Activated B cell treated with CpG ODN at 0.5 μM for 24 hours (primary cell): ENCODE measurements at regions not wholly inside any gene's neighbourhood (a gene's known extent, or its start where the extent isn't known, plus 50 kb on each side); places are given as distances from the start of the nearest gene placed in this dataset.

Source experiments
- ATAC-seq: fragments of 200-7000 bp; cut with Tn5 transposase; one replicate; pipeline ENCODE4 v1.10.0; 2021; ENCODE audit warnings: low read depth, mild to moderate bottlenecking, moderate library complexity
- CTCF ChIA-PET: fragments of 350-600 bp; sonication (Branson Sonifier 250); formaldehyde crosslinking; loops from one replicate; lab custom pipeline; 2021; ENCODE audit warnings: antibody characterized with exemption; lab: Charles Lee
- POLR2A ChIA-PET: fragments of 350-600 bp; sonication (Branson Sonifier 250); formaldehyde crosslinking; loops from one replicate; lab custom pipeline; 2021; ENCODE audit warnings: antibody characterized with exemption; lab: Charles Lee
- DNase-seq: peaks from one replicate; pipeline ENCODE4 v3.0.0; 2022
- H3K27ac Mint-ChIP-seq: one replicate; pipeline ENCODE4 v1.8.0; 2020; ENCODE audit warnings: mixed read lengths
- H3K27me3 Mint-ChIP-seq: one replicate; pipeline ENCODE4 v1.8.0; 2021; ENCODE audit warnings: mixed read lengths
- H3K36me3 Mint-ChIP-seq: one replicate; pipeline ENCODE4 v1.8.0; 2021; ENCODE audit warnings: low read depth, mixed read lengths
- H3K4me1 Mint-ChIP-seq: one replicate; pipeline ENCODE4 v1.8.0; 2021; ENCODE audit warnings: mixed read lengths
- H3K4me3 Mint-ChIP-seq: one replicate; pipeline ENCODE4 v1.8.0; 2020; ENCODE audit warnings: mild to moderate bottlenecking, mixed read lengths
- H3K9me3 Mint-ChIP-seq: one replicate; pipeline ENCODE4 v1.8.0; 2020; ENCODE audit warnings: mixed read lengths
- intact Hi-C: fragments of 100-400 bp; cut with micrococcal nuclease; formaldehyde crosslinking; loops from one replicate; pipeline ENCODE4 v1.15.1; 2024
- TF ChIP-seq, protein P1 (sequence below): fragments of 200-600 bp; IDR thresholded peaks from one replicate; pipeline ENCODE4 v1.8.0; 2022; ENCODE audit warnings: antibody characterized with exemption, mild to moderate bottlenecking

DNA sequence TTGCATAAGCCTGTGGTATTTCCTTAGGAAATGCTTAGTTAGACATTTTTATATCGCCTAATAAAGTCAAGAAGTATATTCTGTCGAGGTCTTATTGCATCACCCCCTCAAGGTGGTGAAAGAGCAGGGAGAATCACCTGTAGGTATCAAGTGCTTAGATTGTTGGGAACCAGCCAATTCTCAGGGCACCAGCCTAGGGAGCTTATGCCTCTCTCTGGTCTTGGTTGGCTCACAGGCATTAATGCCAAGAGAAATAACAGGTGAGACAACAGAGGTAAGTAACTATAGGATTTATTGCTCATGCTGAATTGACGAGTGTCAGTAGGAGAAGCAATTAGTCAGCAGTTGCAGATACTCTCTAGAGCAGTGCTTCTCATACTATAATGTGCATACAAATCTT, 663.3 kb upstream of the ZNF804A start:
- Mint-ChIP-seq H3K4me1 (no peaks in the 10 kb centered on the region), H3K27ac (no peak overlapping the region), H3K9me3 (peaks cover 11% of the 10 kb centered on the region), H3K4me3 (no peak overlapping the region), H3K36me3 (no peaks in the 10 kb centered on the region), H3K27me3 (no peaks in the 10 kb centered on the region)
- DNase-seq (no peak), ATAC-seq (no peak)
- intact Hi-C loops = no loop called here
- TF ChIP-seq, protein P1, sequence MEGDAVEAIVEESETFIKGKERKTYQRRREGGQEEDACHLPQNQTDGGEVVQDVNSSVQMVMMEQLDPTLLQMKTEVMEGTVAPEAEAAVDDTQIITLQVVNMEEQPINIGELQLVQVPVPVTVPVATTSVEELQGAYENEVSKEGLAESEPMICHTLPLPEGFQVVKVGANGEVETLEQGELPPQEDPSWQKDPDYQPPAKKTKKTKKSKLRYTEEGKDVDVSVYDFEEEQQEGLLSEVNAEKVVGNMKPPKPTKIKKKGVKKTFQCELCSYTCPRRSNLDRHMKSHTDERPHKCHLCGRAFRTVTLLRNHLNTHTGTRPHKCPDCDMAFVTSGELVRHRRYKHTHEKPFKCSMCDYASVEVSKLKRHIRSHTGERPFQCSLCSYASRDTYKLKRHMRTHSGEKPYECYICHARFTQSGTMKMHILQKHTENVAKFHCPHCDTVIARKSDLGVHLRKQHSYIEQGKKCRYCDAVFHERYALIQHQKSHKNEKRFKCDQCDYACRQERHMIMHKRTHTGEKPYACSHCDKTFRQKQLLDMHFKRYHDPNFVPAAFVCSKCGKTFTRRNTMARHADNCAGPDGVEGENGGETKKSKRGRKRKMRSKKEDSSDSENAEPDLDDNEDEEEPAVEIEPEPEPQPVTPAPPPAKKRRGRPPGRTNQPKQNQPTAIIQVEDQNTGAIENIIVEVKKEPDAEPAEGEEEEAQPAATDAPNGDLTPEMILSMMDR = no peak
- ChIA-PET POLR2A (no interaction called here), CTCF (no interaction called here)

DNA sequence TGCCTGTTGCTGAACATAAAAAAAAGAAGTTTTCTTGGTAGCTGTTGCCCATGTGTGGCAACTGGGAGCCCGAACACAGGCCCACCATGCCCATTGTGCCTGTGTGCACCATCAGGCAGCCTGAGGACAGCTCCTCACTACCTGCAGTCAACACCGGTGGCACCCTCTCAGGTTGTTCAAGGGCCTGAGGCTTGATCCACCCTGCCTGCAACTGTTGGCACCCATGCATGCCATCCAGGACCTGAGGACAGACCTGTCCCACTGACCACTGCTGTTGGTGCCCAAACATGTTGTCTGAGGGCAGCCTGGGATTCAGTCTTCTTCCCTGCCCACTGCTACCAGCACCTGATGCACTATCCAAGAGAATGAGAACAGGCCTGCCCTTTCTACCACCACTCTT, 661.1 kb upstream of the ZNF804A start:
- H3K9me3 Mint-ChIP-seq = peaks cover 14% of the 10 kb centered on the region
- ATAC-seq (no peak), DNase-seq (no peak)
- ChIA-PET POLR2A (no interaction called here), CTCF (no interaction called here)
- H3K36me3 Mint-ChIP-seq = no peaks in the 10 kb centered on the region
- intact Hi-C loops = no loop called here
- TF ChIP-seq, protein P1 = no peak
- no peaks in the 10 kb centered on the region for H3K27me3 Mint-ChIP-seq
- no peaks in the 10 kb centered on the region for H3K4me1 Mint-ChIP-seq
- H3K27ac Mint-ChIP-seq = no peak overlapping the region
- H3K4me3 Mint-ChIP-seq = no peak overlapping the region

DNA sequence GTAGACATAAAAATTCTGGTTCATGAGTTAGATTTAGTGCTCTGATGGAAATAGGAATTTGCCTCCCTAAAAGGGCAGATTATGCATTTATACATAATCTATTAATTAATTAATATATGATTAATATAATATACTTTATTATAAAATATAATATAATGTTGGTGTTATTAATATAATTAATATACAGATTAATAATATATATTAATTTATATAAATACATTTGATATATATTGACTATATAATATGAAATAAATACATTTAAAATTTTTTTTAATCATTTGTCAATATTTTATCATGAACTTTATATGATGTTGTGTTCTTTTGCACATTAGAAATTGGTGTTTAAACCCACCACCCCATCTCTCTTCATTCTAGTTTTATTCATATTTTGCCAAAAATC, 652.1 kb upstream of the ZNF804A start:
- no peak overlapping the region for H3K27ac Mint-ChIP-seq
- TF ChIP-seq, protein P1 = no peak
- intact Hi-C loops = no loop called here
- no peaks in the 10 kb centered on the region for H3K4me1 Mint-ChIP-seq
- ATAC-seq (no peak), DNase-seq (no peak)
- H3K36me3 Mint-ChIP-seq = no peaks in the 10 kb centered on the region
- H3K27me3 Mint-ChIP-seq = no peaks in the 10 kb centered on the region
- POLR2A ChIA-PET = no interaction called here
- no peak overlapping the region for H3K4me3 Mint-ChIP-seq
- CTCF ChIA-PET = no interaction called here
- H3K9me3 Mint-ChIP-seq = peaks cover 2% of the 10 kb centered on the region

DNA sequence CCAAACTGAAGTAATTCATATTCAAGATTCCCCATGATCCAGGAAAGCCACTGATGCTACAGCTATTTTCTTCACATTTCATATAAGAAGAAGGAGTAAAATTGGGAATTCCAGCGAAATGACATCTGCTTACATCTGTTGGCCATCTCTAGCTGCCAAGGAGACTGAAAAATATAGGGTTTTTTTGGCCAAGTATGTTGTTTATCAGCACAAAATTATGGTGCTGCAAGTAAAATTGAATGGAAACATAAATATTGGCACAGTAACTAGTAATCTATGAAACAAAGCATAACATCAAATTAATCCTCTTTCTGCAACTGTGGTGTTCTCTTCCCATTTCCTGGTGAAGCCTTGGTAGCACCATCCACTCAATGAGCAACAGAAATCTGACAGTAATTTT, 649.5 kb upstream of the ZNF804A start:
- Mint-ChIP-seq H3K27me3 (no peaks in the 10 kb centered on the region), H3K27ac (no peak overlapping the region), H3K9me3 (no peaks in the 10 kb centered on the region), H3K36me3 (no peaks in the 10 kb centered on the region), H3K4me1 (no peaks in the 10 kb centered on the region), H3K4me3 (no peak overlapping the region)
- DNase-seq = no peak
- ATAC-seq = no peak
- ChIA-PET POLR2A (no interaction called here), CTCF (no interaction called here)
- intact Hi-C loops = no loop called here
- TF ChIP-seq, protein P1 = no peak

DNA sequence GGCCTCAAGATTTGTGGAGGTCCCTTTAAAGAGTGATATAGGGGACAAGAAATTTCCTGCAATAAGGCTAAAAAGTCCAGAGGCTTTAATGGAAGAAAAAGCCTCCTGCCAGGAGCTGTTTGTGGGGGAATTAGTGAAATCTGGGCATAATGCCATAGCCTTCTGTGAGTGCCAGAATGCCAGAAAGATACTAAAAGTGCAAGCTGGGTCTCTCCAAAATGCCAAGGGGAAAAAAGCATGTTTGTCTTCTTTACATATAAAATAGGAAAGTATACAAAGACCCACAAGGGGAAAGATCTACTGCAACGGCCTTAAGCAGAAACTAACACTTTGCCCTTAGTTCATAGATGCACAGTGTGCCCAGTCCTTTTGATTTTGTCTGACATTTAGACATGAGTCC, 647.7 kb upstream of the ZNF804A start:
- intact Hi-C loops = no loop called here
- H3K27me3 Mint-ChIP-seq = no peaks in the 10 kb centered on the region
- ChIA-PET POLR2A (no interaction called here), CTCF (no interaction called here)
- no peaks in the 10 kb centered on the region for H3K36me3 Mint-ChIP-seq
- TF ChIP-seq, protein P1 = no peak
- H3K27ac Mint-ChIP-seq = no peak overlapping the region
- no peak for DNase-seq
- ATAC-seq = no peak
- no peak overlapping the region for H3K4me3 Mint-ChIP-seq
- H3K4me1 Mint-ChIP-seq = no peaks in the 10 kb centered on the region
- H3K9me3 Mint-ChIP-seq = no peaks in the 10 kb centered on the region
